B cell (primary cell): ENCODE measurements at regions not wholly inside any gene's neighbourhood (a gene's known extent, or its start where the extent isn't known, plus 50 kb on each side); places are given as distances from the start of the nearest gene placed in this dataset.

Source experiments
- ATAC-seq: fragments of 200-7000 bp; cut with Tn5 transposase; one replicate; pipeline ENCODE4 v1.10.0; 2021; ENCODE audit warnings: low read depth, mild to moderate bottlenecking, moderate number of reproducible peaks, moderate library complexity
- CTCF ChIA-PET: fragments of 350-600 bp; sonication (Branson Sonifier 250); formaldehyde crosslinking; loops from one replicate; lab custom pipeline; 2021; ENCODE audit warnings: antibody characterized with exemption, inconsistent platforms; lab: Charles Lee
- POLR2A ChIA-PET: fragments of 350-600 bp; sonication (Branson Sonifier 250); formaldehyde crosslinking; loops from one replicate; lab custom pipeline; 2021; ENCODE audit warnings: antibody characterized with exemption; lab: Charles Lee
- DNase-seq: peaks from one replicate; pipeline ENCODE4 v3.0.0; 2013
- H2AFZ ChIP-seq: 2 replicates; pipeline ENCODE4 v1.6.1; 2012; ENCODE audit warnings: mild to moderate bottlenecking, low read depth, low read length; ENCODE audit not compliant: insufficient read depth, poor library complexity, severe bottlenecking
- H3K27ac ChIP-seq, 2 donors: 1 replicate in 1 of 2; 2 replicates in 1 of 2; pipeline ENCODE4 v1.5.1; 2012 to 2013; ENCODE audit warnings: low read length in 2 of 2, mild to moderate bottlenecking in 2 of 2, moderate library complexity in 1 of 2
- H3K27me3 ChIP-seq, 4 experiments: fragments of 200-600 bp in 1 of 4; sonication (generic) in 1 of 4; replicated peaks in 1 of 4; 1 replicate in 2 of 4; 2 replicates in 2 of 4; pipeline versions ENCODE4 v1.6.1 to v1.7.0; 2013 to 2016; ENCODE audit warnings: low read length in 3 of 4, mild to moderate bottlenecking in 2 of 4, mixed read lengths in 1 of 4, moderate library complexity in 1 of 4; ENCODE audit not compliant: insufficient read depth in 4 of 4, control insufficient read depth in 3 of 4; ENCODE audit errors: control extremely low read depth in 1 of 4
- H3K36me3 ChIP-seq, 2 experiments: replicated peaks in 1 of 2; 1 replicate in 1 of 2; 2 replicates in 1 of 2; pipeline versions ENCODE4 v1.6.1 to v1.7.1; 2013; ENCODE audit warnings: low read length in 1 of 2; ENCODE audit not compliant: insufficient read depth in 2 of 2, control insufficient read depth in 1 of 2; ENCODE audit errors: control extremely low read depth in 1 of 2, extremely low read depth in 1 of 2
- H3K4me1 ChIP-seq, 2 donors: fragments of 200-600 bp in 1 of 2; sonication (generic) in 1 of 2; 1 replicate in 1 of 2; 2 replicates in 1 of 2; pipeline versions ENCODE4 v1.5.1 to v1.6.1; 2013 to 2017; ENCODE audit warnings: low read length in 2 of 2; ENCODE audit not compliant: control insufficient read depth in 2 of 2, insufficient read depth in 2 of 2
- H3K4me2 ChIP-seq: replicated peaks from 2 replicates; pipeline ENCODE3; 2012; ENCODE audit warnings: mild to moderate bottlenecking, low read depth, low read length; ENCODE audit not compliant: poor library complexity, severe bottlenecking
- H3K4me3 ChIP-seq, 5 experiments: fragments of 200-600 bp in 1 of 5; sonication (generic) in 1 of 5; 1 replicate in 3 of 5; 2 replicates in 2 of 5; pipeline versions ENCODE4 v1.5.1 to v1.7.0; 2011 to 2016; ENCODE audit warnings: low read length in 4 of 5, mild to moderate bottlenecking in 4 of 5, low read depth in 2 of 5, control low read depth in 1 of 5, moderate library complexity in 1 of 5; ENCODE audit not compliant: insufficient read depth in 1 of 5; ENCODE audit errors: control extremely low read depth in 1 of 5, extremely low read depth in 1 of 5
- H3K79me2 ChIP-seq: fragments of 200-600 bp; sonication (generic); one replicate; pipeline ENCODE4 v1.6.0; 2016; ENCODE audit warnings: low read length; ENCODE audit not compliant: control insufficient read depth, insufficient read depth
- H3K9ac ChIP-seq: fragments of 200-600 bp; sonication (generic); 2 replicates; pipeline ENCODE4 v1.6.1; 2017; ENCODE audit warnings: mild to moderate bottlenecking, low read length, moderate library complexity
- H3K9me3 ChIP-seq, 3 donors: one replicate each; pipeline versions ENCODE4 v1.6.1 to v1.7.1; 2013; ENCODE audit warnings: low read length in 2 of 3; ENCODE audit not compliant: control insufficient read depth in 2 of 3, insufficient read depth in 1 of 3; ENCODE audit errors: control extremely low read depth in 1 of 3
- H4K20me1 ChIP-seq: 2 replicates; pipeline ENCODE4 v1.6.0; 2012; ENCODE audit warnings: mild to moderate bottlenecking, low read length; ENCODE audit not compliant: insufficient read depth, control insufficient read depth, poor library complexity, severe bottlenecking
- H3K27ac Mint-ChIP-seq: one replicate; pipeline ENCODE4 v1.8.0; 2021; ENCODE audit warnings: mixed read lengths
- H3K27me3 Mint-ChIP-seq: one replicate; pipeline ENCODE4 v1.8.0; 2021; ENCODE audit warnings: mixed read lengths
- H3K4me1 Mint-ChIP-seq: one replicate; pipeline ENCODE4 v1.8.0; 2021; ENCODE audit warnings: mixed read lengths
- H3K4me3 Mint-ChIP-seq: one replicate; pipeline ENCODE4 v1.8.0; 2021; ENCODE audit warnings: mixed read lengths
- H3K9me3 Mint-ChIP-seq: one replicate; pipeline ENCODE4 v1.8.0; 2022; ENCODE audit warnings: mixed read lengths; ENCODE audit not compliant: insufficient read depth
- EZH2 ChIP-seq: IDR thresholded peaks from 2 replicates; pipeline ENCODE4 v1.6.1; 2012; ENCODE audit warnings: borderline replicate concordance, low read depth, mild to moderate bottlenecking, moderate library complexity, low read length; ENCODE audit not compliant: insufficient read depth, poor library complexity, severe bottlenecking
- WGBS: methylation state at CpG from one replicate; pipeline ENCODE4 v1.1.5; 2013; ENCODE audit warnings: missing lambda C conversion rate; ENCODE audit not compliant: insufficient coverage; 5-methylcytosine and 5-hydroxymethylcytosine counted together
- intact Hi-C: fragments of 100-400 bp; cut with micrococcal nuclease; formaldehyde crosslinking; loops from one replicate; pipeline ENCODE4 v1.10.0; 2022
- TF ChIP-seq, protein P1 (sequence below): fragments of 200-600 bp; IDR thresholded peaks from one replicate; pipeline ENCODE4 v1.8.0; 2022; ENCODE audit warnings: antibody characterized with exemption, mild to moderate bottlenecking

DNA sequence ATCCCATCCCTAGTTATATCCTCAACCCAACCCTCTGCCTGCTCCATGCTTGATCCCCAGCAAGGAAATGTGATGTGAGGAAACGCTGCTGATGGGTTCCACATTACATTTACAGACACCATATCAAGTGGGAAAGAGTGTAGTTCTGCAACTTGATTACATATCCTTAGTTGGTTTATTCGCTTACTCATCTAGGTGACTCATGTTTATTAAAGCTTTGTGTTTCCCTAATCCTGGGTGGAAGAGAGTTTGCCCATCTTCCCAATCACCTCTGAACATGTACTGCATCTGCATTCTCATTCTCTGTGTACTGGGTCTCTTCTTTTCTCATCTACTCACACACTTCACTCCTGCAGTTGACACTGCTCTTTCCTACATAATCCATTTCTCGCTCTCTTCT lies 91.7 kb upstream of the PDZRN3 start:
- H3K4me1 Mint-ChIP-seq: no peaks in the 10 kb centered on the region
- intact Hi-C loops: no loop called here

DNA sequence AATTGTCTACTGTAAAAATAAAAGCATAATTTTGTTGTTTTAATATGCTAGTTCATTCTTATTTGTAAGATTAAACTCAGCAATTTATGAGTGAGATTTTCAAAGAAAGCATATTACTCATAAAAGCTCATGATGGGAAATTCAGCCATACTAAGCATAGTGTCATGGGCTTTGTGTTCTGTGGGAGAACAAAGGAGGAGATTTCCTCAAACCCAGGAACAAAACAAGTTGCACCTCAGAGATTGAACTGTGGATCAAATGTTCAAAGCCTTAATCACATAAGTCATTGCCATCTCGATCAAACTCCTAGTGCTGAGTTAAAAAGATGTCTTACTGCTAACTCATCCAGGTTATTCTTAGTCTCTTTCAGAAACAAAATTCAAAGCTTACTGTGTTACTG lies 85.6 kb upstream of the PDZRN3 start:
- no peak for DNase-seq
- intact Hi-C loops: no loop called here
- H3K4me2 ChIP-seq: no peak overlapping the region
- H3K36me3 ChIP-seq: no peaks in the 10 kb centered on the region
- no CpG with 5 or more reads among the region's 1 CpG for WGBS
- Mint-ChIP-seq H3K27me3 (no peaks in the 10 kb centered on the region), H3K4me3 (no peak overlapping the region), H3K4me1 (no peaks in the 10 kb centered on the region), H3K9me3 (peaks cover 2% of the 10 kb centered on the region), H3K27ac (no peak overlapping the region)
- no peak overlapping the region for H2AFZ ChIP-seq
- H3K9me3 ChIP-seq: peaks cover 0 to 2% (median 0%) of the 10 kb centered on the region in 3 donors
- POLR2A ChIA-PET: no interaction called here
- no peaks in the 10 kb centered on the region for H4K20me1 ChIP-seq
- no peak overlapping the region for H3K9ac ChIP-seq
- no peak overlapping the region for H3K27ac ChIP-seq
- no peak for ATAC-seq
- CTCF ChIA-PET: no interaction called here
- no peaks in the 10 kb centered on the region for H3K79me2 ChIP-seq
- TF ChIP-seq, protein P1, sequence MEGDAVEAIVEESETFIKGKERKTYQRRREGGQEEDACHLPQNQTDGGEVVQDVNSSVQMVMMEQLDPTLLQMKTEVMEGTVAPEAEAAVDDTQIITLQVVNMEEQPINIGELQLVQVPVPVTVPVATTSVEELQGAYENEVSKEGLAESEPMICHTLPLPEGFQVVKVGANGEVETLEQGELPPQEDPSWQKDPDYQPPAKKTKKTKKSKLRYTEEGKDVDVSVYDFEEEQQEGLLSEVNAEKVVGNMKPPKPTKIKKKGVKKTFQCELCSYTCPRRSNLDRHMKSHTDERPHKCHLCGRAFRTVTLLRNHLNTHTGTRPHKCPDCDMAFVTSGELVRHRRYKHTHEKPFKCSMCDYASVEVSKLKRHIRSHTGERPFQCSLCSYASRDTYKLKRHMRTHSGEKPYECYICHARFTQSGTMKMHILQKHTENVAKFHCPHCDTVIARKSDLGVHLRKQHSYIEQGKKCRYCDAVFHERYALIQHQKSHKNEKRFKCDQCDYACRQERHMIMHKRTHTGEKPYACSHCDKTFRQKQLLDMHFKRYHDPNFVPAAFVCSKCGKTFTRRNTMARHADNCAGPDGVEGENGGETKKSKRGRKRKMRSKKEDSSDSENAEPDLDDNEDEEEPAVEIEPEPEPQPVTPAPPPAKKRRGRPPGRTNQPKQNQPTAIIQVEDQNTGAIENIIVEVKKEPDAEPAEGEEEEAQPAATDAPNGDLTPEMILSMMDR: no peak
- no peak for TF ChIP-seq EZH2
- no peak overlapping the region for H3K4me3 ChIP-seq
- no peaks in the 10 kb centered on the region for H3K4me1 ChIP-seq
- no peaks in the 10 kb centered on the region for H3K27me3 ChIP-seq

More for the DNA sequence above, 91.7 kb upstream of the PDZRN3 start:
- Mint-ChIP-seq H3K9me3 (no peaks in the 10 kb centered on the region), H3K4me3 (no peak overlapping the region), H3K27me3 (no peaks in the 10 kb centered on the region), H3K27ac (no peak overlapping the region)
- Histone ChIP-seq H3K4me3 (no peak overlapping the region), H3K36me3 (no peaks in the 10 kb centered on the region), H3K4me1 (no peaks in the 10 kb centered on the region), H4K20me1 (no peaks in the 10 kb centered on the region), H3K9ac (no peak overlapping the region), H3K9me3 (peaks cover 0 to 4% (median 0%) of the 10 kb centered on the region in 3 donors), H3K4me2 (no peak overlapping the region), H3K27ac (no peak overlapping the region), H3K79me2 (no peaks in the 10 kb centered on the region), H2AFZ (no peak overlapping the region), H3K27me3 (no peaks in the 10 kb centered on the region)
- no peak for TF ChIP-seq EZH2
- TF ChIP-seq, protein P1: no peak
- DNase-seq (no peak), ATAC-seq (no peak)
- no CpG with 5 or more reads among the region's 3 CpGs for WGBS
- POLR2A ChIA-PET: no interaction called here
- CTCF ChIA-PET: no interaction called here
